Subcutaneous abdominal adipose tissue (tissue), 5 donors: ENCODE measurements at regions not wholly inside any gene's neighbourhood (a gene's known extent, or its start where the extent isn't known, plus 50 kb on each side); places are given as distances from the start of the nearest gene placed in this dataset.

Source experiments
- H3K27ac ChIP-seq: one replicate; pipeline ENCODE4 v1.7.0; 2013; ENCODE audit warnings: low read depth, mild to moderate bottlenecking, inconsistent platforms, low read length, moderate library complexity
- H3K27me3 ChIP-seq, 5 donors: one replicate each; pipeline ENCODE4 v1.7.0; 2013; ENCODE audit warnings: low read length in 5 of 5, inconsistent platforms in 1 of 5; ENCODE audit not compliant: control insufficient read depth in 5 of 5, insufficient read depth in 4 of 5
- H3K36me3 ChIP-seq, 5 donors: one replicate each; pipeline ENCODE4 v1.7.0; 2013; ENCODE audit warnings: low read length in 5 of 5; ENCODE audit not compliant: control insufficient read depth in 5 of 5, insufficient read depth in 5 of 5
- H3K4me1 ChIP-seq, 5 donors: one replicate each; pipeline ENCODE4 v1.7.0; 2013; ENCODE audit warnings: low read length in 5 of 5, mild to moderate bottlenecking in 3 of 5, moderate library complexity in 1 of 5; ENCODE audit not compliant: control insufficient read depth in 5 of 5, insufficient read depth in 5 of 5
- H3K4me3 ChIP-seq, 5 donors: one replicate each; pipeline ENCODE4 v1.7.0; 2013; ENCODE audit warnings: low read length in 5 of 5, low read depth in 1 of 5
- H3K9ac ChIP-seq, 5 donors: one replicate each; pipeline ENCODE4 v1.7.0; 2013; ENCODE audit warnings: low read length in 5 of 5, mild to moderate bottlenecking in 4 of 5, moderate library complexity in 3 of 5
- H3K9me3 ChIP-seq, 5 donors: one replicate each; pipeline ENCODE4 v1.7.0; 2013; ENCODE audit warnings: low read length in 5 of 5; ENCODE audit not compliant: control insufficient read depth in 5 of 5
- donor health status: healthy.
- donor health status: healthy.
- donor health status: healthy.
- donor health status: healthy.
- donor health status: healthy.

GRCh38 chr1:56380531-56380930 lies 198.8 kb downstream of the PLPP3 start:
- peaks cover 3 to 14% (median 12%) of the 10 kb centered on the region in 5 donors for H3K4me1 ChIP-seq
- H3K36me3 ChIP-seq = no peaks in the 10 kb centered on the region

GRCh38 chr1:56378341-56379070 lies 200.9 kb downstream of the PLPP3 start:
- Histone ChIP-seq H3K4me1 (peaks cover 6 to 30% (median 25%) of the 10 kb centered on the region in 5 donors), H3K4me3 (no peak overlapping the region), H3K27me3 (no peaks in the 10 kb centered on the region), H3K36me3 (no peaks in the 10 kb centered on the region), H3K9ac (no peak overlapping the region), H3K27ac (no peak overlapping the region), H3K9me3 (no peaks in the 10 kb centered on the region)

More at GRCh38 chr1:56380531-56380930, 198.8 kb downstream of the PLPP3 start:
- H3K9me3 ChIP-seq = no peaks in the 10 kb centered on the region
- no peak overlapping the region for H3K4me3 ChIP-seq
- no peak overlapping the region for H3K27ac ChIP-seq
- no peaks in the 10 kb centered on the region for H3K27me3 ChIP-seq
- no peak overlapping the region for H3K9ac ChIP-seq

- Histone ChIP-seq H3K9me3 (no peaks in the 10 kb centered on the region), H3K4me3 (no peak overlapping the region), H3K27ac (peak overlapping the region; percentile 6), H3K9ac (no peak overlapping the region), H3K36me3 (no peaks in the 10 kb centered on the region), H3K4me1 (peaks cover 6 to 30% (median 25%) of the 10 kb centered on the region in 5 donors), H3K27me3 (no peaks in the 10 kb centered on the region)
Observed at GRCh38 chr1:56377431-56377830, 201.9 kb downstream of the PLPP3 start.

- H3K36me3 ChIP-seq = no peaks in the 10 kb centered on the region
- H3K4me1 ChIP-seq = peaks cover 6 to 30% (median 25%) of the 10 kb centered on the region in 5 donors
- H3K9me3 ChIP-seq = no peaks in the 10 kb centered on the region
- no peaks in the 10 kb centered on the region for H3K27me3 ChIP-seq
- H3K27ac ChIP-seq = peak overlapping the region; percentile 6
- peak overlapping the region in 1 of 5 donors; percentile 3 for H3K4me3 ChIP-seq
- peak overlapping the region in 1 of 5 donors; percentile 20 for H3K9ac ChIP-seq
Observed at GRCh38 chr1:56376188-56376984, 203.0 kb downstream of the PLPP3 start.

GRCh38 chr1:56375326-56375804 lies 204.0 kb downstream of the PLPP3 start:
- no peak overlapping the region for H3K4me3 ChIP-seq
- H3K27me3 ChIP-seq = no peaks in the 10 kb centered on the region
- no peaks in the 10 kb centered on the region for H3K36me3 ChIP-seq
- H3K27ac ChIP-seq = no peak overlapping the region
- H3K9ac ChIP-seq = no peak overlapping the region
- H3K9me3 ChIP-seq = no peaks in the 10 kb centered on the region
- H3K4me1 ChIP-seq = peaks cover 6 to 30% (median 25%) of the 10 kb centered on the region in 5 donors

GRCh38 chr1:56374026-56374974 lies 205.1 kb downstream of the PLPP3 start:
- Histone ChIP-seq H3K4me1 (peaks cover 6 to 30% (median 25%) of the 10 kb centered on the region in 5 donors), H3K9ac (no peak overlapping the region), H3K4me3 (no peak overlapping the region), H3K27me3 (no peaks in the 10 kb centered on the region), H3K9me3 (no peaks in the 10 kb centered on the region), H3K27ac (no peak overlapping the region), H3K36me3 (no peaks in the 10 kb centered on the region)

- no peak overlapping the region for H3K9ac ChIP-seq
- no peaks in the 10 kb centered on the region for H3K36me3 ChIP-seq
- no peak overlapping the region for H3K27ac ChIP-seq
- peaks cover 4 to 20% (median 16%) of the 10 kb centered on the region in 5 donors for H3K4me1 ChIP-seq
- H3K9me3 ChIP-seq = no peaks in the 10 kb centered on the region
- H3K27me3 ChIP-seq = no peaks in the 10 kb centered on the region
- H3K4me3 ChIP-seq = no peak overlapping the region
Observed at GRCh38 chr1:56370513-56370912, 208.8 kb downstream of the PLPP3 start.

GRCh38 chr1:56363007-56363770 lies 216.2 kb downstream of the PLPP3 start:
- Histone ChIP-seq H3K9me3 (no peaks in the 10 kb centered on the region), H3K36me3 (no peaks in the 10 kb centered on the region), H3K4me3 (no peak overlapping the region), H3K27me3 (no peaks in the 10 kb centered on the region), H3K9ac (no peak overlapping the region), H3K4me1 (peaks cover 0 to 4% (median 0%) of the 10 kb centered on the region in 5 donors), H3K27ac (no peak overlapping the region)

GRCh38 chr1:56360021-56360420 lies 219.3 kb downstream of the PLPP3 start:
- H3K36me3 ChIP-seq = no peaks in the 10 kb centered on the region
- H3K4me1 ChIP-seq = peaks cover 0 to 4% (median 0%) of the 10 kb centered on the region in 5 donors
- no peak overlapping the region for H3K27ac ChIP-seq
- H3K27me3 ChIP-seq = no peaks in the 10 kb centered on the region
- H3K4me3 ChIP-seq = no peak overlapping the region
- H3K9me3 ChIP-seq = no peaks in the 10 kb centered on the region
- H3K9ac ChIP-seq = no peak overlapping the region
